T-helper 2 cell treated with Interferon-gamma antibody and Interleukin-4, amounts not matched to agents 5 μg/mL and 100 μg/mL, for 36 hours (primary cell): ENCODE measurements at regions not wholly inside any gene's neighbourhood (a gene's known extent, or its start where the extent isn't known, plus 50 kb on each side); places are given as distances from the start of the nearest gene placed in this dataset.
A peak's percentile ranks its signal among the peaks of the same experiment; 100 is the strongest.
"Not testable (repeated sequence)": the region's sequence is repeated elsewhere in the genome, so short reads cannot be mapped to it uniquely, and the experiment has no call there.

Source experiments
- DNase-seq: peaks from one replicate; pipeline ENCODE4 v3.0.0; 2021; ENCODE audit warnings: low spot score
- H3K27ac Mint-ChIP-seq: one replicate; pipeline ENCODE4 v1.8.0; 2021; ENCODE audit warnings: mild to moderate bottlenecking, mixed read lengths
- H3K27me3 Mint-ChIP-seq: one replicate; pipeline ENCODE4 v1.8.0; 2021; ENCODE audit warnings: low read depth, mixed read lengths
- H3K36me3 Mint-ChIP-seq: one replicate; pipeline ENCODE4 v1.8.0; 2021; ENCODE audit warnings: low read depth, mixed read lengths
- H3K4me1 Mint-ChIP-seq: one replicate; pipeline ENCODE4 v1.8.0; 2021; ENCODE audit warnings: low read depth, mixed read lengths
- H3K4me3 Mint-ChIP-seq: one replicate; pipeline ENCODE4 v1.8.0; 2022; ENCODE audit warnings: mild to moderate bottlenecking, moderate library complexity, mixed read lengths
- H3K9me3 Mint-ChIP-seq: one replicate; pipeline ENCODE4 v1.8.0; 2021; ENCODE audit warnings: mixed read lengths

GRCh38 chr11:67847896-67848875 lies 155.7 kb downstream of the UNC93B1 start:
- DNase-seq, H3K4me3 Mint-ChIP-seq, H3K36me3 Mint-ChIP-seq, H3K9me3 Mint-ChIP-seq, H3K27ac Mint-ChIP-seq, H3K4me1 Mint-ChIP-seq: not testable (repeated sequence)
- H3K27me3 Mint-ChIP-seq = peaks cover 23% of the 10 kb centered on the region

- not testable (repeated sequence) for H3K4me3 Mint-ChIP-seq, DNase-seq, H3K9me3 Mint-ChIP-seq, H3K4me1 Mint-ChIP-seq, H3K27ac Mint-ChIP-seq, H3K36me3 Mint-ChIP-seq
- peaks cover 21% of the 10 kb centered on the region for H3K27me3 Mint-ChIP-seq
Observed at GRCh38 chr11:67846303-67846702, 157.6 kb downstream of the UNC93B1 start.

GRCh38 chr11:67845296-67845695 lies 158.6 kb downstream of the UNC93B1 start:
- H3K9me3 Mint-ChIP-seq, DNase-seq, H3K4me3 Mint-ChIP-seq, H3K36me3 Mint-ChIP-seq, H3K27ac Mint-ChIP-seq, H3K4me1 Mint-ChIP-seq: not testable (repeated sequence)
- H3K27me3 Mint-ChIP-seq = peaks cover 22% of the 10 kb centered on the region

- not testable (repeated sequence) for H3K4me3 Mint-ChIP-seq, H3K9me3 Mint-ChIP-seq, H3K4me1 Mint-ChIP-seq, H3K36me3 Mint-ChIP-seq, DNase-seq, H3K27ac Mint-ChIP-seq
- H3K27me3 Mint-ChIP-seq = peaks cover 14% of the 10 kb centered on the region
Observed at GRCh38 chr11:67840599-67840998, 163.3 kb downstream of the UNC93B1 start.

DNA sequence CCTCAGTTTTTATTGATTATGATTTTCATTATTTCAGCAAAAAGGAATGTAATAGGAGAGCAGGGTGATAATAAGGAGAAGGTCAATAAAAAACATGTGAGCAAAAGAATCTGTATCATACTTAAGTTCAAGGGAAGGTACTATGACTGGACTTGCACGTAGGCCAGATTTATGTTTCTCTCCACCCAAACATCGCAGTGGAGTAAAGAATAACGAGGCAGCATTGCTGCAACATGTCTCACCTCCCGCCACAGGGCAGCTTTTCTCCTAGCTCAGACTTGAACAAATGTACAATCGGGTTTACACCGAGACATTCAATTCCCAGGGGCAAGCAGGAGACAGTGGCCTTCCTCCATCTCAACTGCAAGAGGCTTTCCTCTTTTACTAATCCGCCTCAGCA lies 155.7 kb upstream of the ALDH3B2 start:
- not testable (repeated sequence) for H3K9me3 Mint-ChIP-seq, H3K27ac Mint-ChIP-seq, H3K36me3 Mint-ChIP-seq, H3K4me3 Mint-ChIP-seq, H3K4me1 Mint-ChIP-seq, DNase-seq
- peaks cover 39% of the 10 kb centered on the region for H3K27me3 Mint-ChIP-seq

GRCh38 chr11:67826951-67827296 lies 152.5 kb upstream of the ALDH3B2 start:
- H3K27ac Mint-ChIP-seq, H3K4me3 Mint-ChIP-seq, H3K9me3 Mint-ChIP-seq, H3K4me1 Mint-ChIP-seq, H3K36me3 Mint-ChIP-seq, DNase-seq: not testable (repeated sequence)
- peaks cover 39% of the 10 kb centered on the region for H3K27me3 Mint-ChIP-seq

GRCh38 chr11:67826028-67826950 lies 151.9 kb upstream of the ALDH3B2 start:
- H3K27ac Mint-ChIP-seq, H3K4me3 Mint-ChIP-seq, H3K36me3 Mint-ChIP-seq, H3K4me1 Mint-ChIP-seq, DNase-seq, H3K9me3 Mint-ChIP-seq: not testable (repeated sequence)
- H3K27me3 Mint-ChIP-seq = peaks cover 39% of the 10 kb centered on the region

- H3K4me1 Mint-ChIP-seq, H3K4me3 Mint-ChIP-seq, H3K36me3 Mint-ChIP-seq, H3K9me3 Mint-ChIP-seq, DNase-seq, H3K27ac Mint-ChIP-seq: not testable (repeated sequence)
- peaks cover 37% of the 10 kb centered on the region for H3K27me3 Mint-ChIP-seq
Observed at GRCh38 chr11:67824861-67825260, 150.4 kb upstream of the ALDH3B2 start.

GRCh38 chr11:67820081-67820480 lies 145.7 kb upstream of the ALDH3B2 start:
- Mint-ChIP-seq H3K36me3 (no peaks in the 10 kb centered on the region), H3K9me3 (no peaks in the 10 kb centered on the region), H3K4me3 (no peak overlapping the region), H3K27me3 (peaks cover 10% of the 10 kb centered on the region), H3K27ac (no peak overlapping the region), H3K4me1 (no peaks in the 10 kb centered on the region)
- DNase-seq = no peak

- not testable (repeated sequence) for H3K36me3 Mint-ChIP-seq, H3K27ac Mint-ChIP-seq, H3K4me3 Mint-ChIP-seq, H3K9me3 Mint-ChIP-seq, H3K4me1 Mint-ChIP-seq, H3K27me3 Mint-ChIP-seq, DNase-seq
Observed at GRCh38 chr11:67817558-67817957, 143.1 kb upstream of the ALDH3B2 start.

- H3K4me1 Mint-ChIP-seq, H3K27ac Mint-ChIP-seq, H3K4me3 Mint-ChIP-seq, DNase-seq, H3K9me3 Mint-ChIP-seq, H3K36me3 Mint-ChIP-seq: not testable (repeated sequence)
- H3K27me3 Mint-ChIP-seq = peaks cover 28% of the 10 kb centered on the region
Observed at GRCh38 chr11:67809301-67809700, 134.9 kb upstream of the ALDH3B2 start.

DNA sequence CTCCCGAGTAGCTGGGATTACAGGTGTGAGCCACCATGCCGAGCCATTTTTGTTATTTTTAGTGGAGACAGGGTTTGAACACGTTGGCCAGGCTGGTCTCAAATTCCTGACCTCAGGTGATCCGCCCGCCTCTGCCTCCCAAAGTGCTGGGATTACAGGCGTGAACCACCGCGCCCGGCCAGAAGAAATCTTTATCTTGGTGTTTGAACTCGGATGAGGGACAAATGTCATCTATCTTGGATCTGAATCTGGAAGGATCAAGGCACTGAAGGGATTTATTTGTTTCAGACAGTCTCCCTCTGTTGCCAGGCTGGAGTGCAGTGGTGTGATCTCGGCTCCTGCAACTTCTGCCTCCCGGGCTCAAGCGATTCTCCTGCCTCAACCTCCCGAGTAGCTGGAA lies 133.5 kb upstream of the ALDH3B2 start:
- not testable (repeated sequence) for H3K36me3 Mint-ChIP-seq, H3K27ac Mint-ChIP-seq, DNase-seq, H3K9me3 Mint-ChIP-seq, H3K4me3 Mint-ChIP-seq
- peaks cover 28% of the 10 kb centered on the region for H3K27me3 Mint-ChIP-seq
- peaks cover 12% of the 10 kb centered on the region for H3K4me1 Mint-ChIP-seq

DNA sequence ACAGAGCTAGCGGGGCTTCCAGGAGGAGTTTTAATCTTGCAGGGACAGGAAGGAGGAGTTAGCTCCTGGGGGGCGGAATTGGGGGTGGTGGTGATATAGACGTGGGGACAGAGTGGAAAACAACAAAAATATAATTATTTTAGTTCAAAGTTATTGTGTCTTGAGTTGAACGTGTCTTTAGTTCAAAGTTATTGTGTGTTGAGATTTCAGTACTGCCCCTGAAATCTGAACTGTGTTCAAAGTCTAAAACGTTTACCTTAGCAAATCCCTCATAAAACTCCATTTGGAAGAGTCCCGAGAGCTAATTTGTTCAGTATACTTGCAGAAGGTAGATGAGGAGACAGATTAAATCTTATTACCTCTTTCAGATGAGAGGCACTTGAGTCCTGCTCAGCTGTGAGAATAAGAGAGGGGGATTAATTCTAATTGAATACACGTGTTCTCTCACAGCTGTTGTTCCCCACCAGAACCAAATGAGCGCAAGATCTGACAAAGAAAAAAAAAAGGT lies 132.4 kb upstream of the ALDH3B2 start:
- peak overlapping the region; percentile 89 for H3K4me3 Mint-ChIP-seq
- H3K4me1 Mint-ChIP-seq = peaks cover 12% of the 10 kb centered on the region
- DNase-seq, H3K36me3 Mint-ChIP-seq, H3K9me3 Mint-ChIP-seq, H3K27ac Mint-ChIP-seq: not testable (repeated sequence)
- peaks cover 25% of the 10 kb centered on the region for H3K27me3 Mint-ChIP-seq

GRCh38 chr11:67806183-67806582 lies 131.8 kb upstream of the ALDH3B2 start:
- not testable (repeated sequence) for DNase-seq, H3K36me3 Mint-ChIP-seq, H3K27ac Mint-ChIP-seq, H3K9me3 Mint-ChIP-seq
- peaks cover 23% of the 10 kb centered on the region for H3K27me3 Mint-ChIP-seq
- H3K4me1 Mint-ChIP-seq = peaks cover 12% of the 10 kb centered on the region
- peak overlapping the region; percentile 89 for H3K4me3 Mint-ChIP-seq
